NCI-H1436 treated with DMSO at 0.1 percent for 48 hours (cell line): ENCODE measurements at regions not wholly inside any gene's neighbourhood (a gene's known extent, or its start where the extent isn't known, plus 50 kb on each side); places are given as distances from the start of the nearest gene placed in this dataset.

Experiments
- DNase-seq: peaks from one replicate; lab custom pipeline; 2025; lab: John Stamatoyannopoulos, UW

GRCh38 chr1:30638086-30638485 is 85.3 kb downstream of the MATN1 start:
- DNase-seq: no peak

DNA sequence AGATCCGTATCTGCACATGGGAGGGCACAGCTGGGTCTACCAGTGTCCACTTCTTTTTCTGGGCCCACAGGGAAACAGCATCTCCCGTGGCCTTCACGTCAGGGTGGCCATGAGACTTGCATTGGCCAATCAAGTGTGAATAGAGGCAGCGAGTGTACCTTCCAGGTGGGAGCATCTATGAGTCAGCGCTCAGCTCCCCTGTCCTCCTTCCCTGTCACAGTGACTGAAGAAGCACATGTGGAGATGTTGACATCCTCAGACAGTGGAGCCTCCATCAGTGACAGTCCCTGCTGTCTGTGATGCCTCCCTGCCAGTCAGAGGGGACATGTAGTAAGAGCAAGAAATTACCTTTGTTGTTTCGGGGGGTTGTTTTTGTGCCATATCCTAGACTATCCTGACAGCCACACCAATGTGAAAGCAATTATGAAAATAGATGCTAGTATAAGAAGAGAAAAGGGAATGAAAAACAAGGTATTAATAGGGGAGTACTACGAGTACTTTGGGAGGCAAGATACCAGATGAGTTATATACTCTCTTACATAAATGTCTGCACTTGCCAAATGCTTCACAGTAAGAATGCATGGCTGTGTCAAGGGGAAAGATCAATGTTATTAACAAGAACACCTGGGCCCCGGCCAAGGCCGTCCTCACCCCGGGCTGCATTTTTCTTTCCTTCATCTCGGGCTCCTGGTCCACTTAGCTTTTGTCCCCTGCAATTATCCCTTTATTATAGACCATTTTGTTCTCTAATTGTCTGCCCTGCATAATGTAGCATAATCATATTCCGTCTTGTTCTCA is 86.0 kb downstream of the MATN1 start:
- no peak for DNase-seq

- no peak for DNase-seq
These were observed 86.8 kb downstream of the MATN1 start for GRCh38 chr1:30636621-30637020.

DNA sequence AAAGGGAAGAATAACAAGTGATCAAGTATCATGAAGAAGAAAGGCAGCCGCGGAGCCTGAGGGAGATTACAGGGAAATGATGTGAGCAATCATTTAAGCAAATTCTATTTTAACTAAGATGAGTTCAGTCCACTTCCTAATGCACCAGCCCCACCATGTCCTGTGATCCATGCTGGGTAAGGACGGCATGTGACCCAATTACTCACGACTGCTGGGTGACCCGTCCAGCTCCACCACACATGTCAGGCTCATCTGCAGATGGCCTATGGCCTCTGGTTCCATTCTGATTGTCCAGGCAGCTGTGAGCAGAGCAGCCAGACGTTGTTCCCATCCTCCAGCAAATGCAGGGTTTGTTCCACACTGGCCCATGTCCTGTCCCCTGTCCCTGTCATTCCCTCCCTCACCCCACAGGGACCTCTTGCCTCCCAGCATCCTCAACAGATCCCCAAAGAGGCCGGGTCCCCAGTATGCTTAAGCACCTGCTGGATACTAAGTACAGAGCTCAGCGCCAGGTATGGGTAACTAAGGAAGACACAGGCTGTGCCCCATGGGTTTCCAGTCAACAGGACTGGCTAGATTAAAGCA is 87.9 kb downstream of the MATN1 start:
- no peak for DNase-seq

GRCh38 chr1:30634507-30634906 is 88.9 kb downstream of the MATN1 start:
- DNase-seq: no peak

DNA sequence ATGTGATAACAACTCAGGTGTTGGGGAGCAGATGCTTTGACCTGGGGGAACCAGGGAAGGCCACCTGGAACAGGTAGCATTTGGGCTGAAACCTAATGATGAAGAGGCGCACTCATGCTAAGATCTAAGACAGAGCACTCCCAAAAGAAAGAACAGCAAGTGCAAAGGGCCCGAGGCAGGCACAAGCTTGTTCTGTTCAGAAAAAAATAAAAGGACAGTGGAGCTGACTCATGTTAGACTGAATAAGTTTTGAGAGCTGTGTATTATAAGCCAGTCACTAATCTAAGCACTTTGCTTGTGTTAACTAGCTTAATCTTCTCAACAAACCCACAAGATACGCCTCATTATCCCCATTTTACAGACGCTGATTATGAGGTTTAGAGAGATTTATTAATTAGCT is 90.1 kb downstream of the MATN1 start:
- DNase-seq: no peak

- no peak for DNase-seq
These were observed 90.9 kb downstream of the MATN1 start for GRCh38 chr1:30632481-30632880.

GRCh38 chr1:30631700-30632099 is 91.7 kb downstream of the MATN1 start:
- no peak for DNase-seq

- DNase-seq: no peak
These were observed 93.9 kb downstream of the MATN1 start for GRCh38 chr1:30629501-30629900.

DNA sequence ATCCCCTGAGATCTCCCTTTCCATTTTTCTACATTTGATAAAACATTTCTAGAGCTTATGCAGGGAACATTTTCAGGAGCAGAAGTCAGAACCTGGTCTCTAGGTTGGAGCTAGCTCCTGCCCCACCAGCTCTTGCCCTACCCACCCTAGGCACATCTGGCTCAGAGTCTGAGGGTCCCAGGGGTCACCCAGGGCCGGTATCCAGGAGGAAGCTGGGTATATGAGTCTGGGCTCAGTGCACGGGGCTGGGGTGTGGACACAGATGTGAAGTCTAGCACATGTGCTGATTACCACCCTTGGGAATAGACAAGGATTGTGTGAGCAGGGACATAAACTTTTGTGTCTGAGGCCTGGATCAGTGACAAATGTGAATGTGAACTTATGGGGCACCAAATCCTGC is 95.4 kb downstream of the MATN1 start:
- DNase-seq: no peak

- DNase-seq: no peak
These were observed 96.2 kb downstream of the MATN1 start for GRCh38 chr1:30627206-30627605.

GRCh38 chr1:30623431-30623830 is 100.0 kb downstream of the MATN1 start:
- no peak for DNase-seq

- no peak for DNase-seq
These were observed 103.8 kb downstream of the MATN1 start for GRCh38 chr1:30619619-30620018.

DNA sequence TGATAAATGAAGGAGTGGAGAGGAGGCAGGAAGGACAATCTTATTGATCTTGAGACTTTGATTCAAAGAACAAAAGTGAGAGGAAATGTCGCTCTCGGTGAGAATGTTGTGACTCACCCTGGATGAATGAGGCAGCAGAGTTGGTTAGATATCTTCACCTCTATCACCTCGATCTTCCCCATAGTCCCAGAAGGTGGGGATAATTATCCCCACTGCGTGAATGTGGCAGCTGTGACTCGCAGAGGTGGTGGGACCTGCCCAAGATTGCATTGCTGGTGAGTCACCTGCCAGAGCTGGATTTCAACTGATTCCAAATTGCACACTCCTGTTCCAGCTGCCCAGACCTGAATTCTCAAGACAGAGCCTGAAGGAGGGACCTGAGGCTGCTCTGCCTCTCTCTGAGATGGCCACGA is 105.0 kb downstream of the MATN1 start:
- no peak for DNase-seq

- DNase-seq: no peak
These were observed 106.6 kb downstream of the MATN1 start for GRCh38 chr1:30616759-30617158.

DNA sequence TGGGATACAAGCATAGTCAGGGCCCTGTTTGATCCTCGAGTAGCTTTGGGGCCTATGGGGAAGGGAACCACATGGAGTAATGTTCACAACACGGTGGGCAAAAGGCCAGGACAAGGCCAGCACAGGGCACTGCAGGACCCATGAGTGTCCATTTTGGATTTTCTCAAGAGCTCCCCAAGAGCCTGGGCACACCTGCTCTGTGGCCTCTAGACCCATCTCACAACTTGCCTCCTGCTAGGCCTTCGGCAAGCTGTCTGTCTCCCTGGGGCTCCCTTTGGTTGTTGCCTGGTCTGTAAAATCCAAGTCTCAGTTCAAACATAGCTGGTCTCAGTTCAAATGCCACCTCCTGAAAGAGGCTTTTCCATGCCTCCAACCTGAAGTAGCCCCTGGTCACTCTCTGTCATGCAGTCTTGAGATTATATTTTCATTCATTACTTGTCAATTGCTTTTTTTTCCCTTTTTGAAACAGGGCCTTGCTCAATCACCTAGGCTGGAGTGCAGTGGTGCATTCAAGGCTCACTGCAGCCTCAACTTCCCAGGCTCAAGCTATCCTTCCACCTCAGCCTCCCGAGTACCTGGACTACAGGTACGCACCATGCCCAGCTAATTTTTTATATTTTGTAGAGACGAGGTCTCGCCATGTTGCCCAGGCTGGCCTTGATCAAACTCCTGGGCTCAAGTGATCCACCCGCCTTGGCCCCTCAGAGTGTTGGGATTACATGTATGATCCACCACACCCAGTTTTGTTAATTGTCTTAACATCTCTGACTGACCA is 107.4 kb downstream of the MATN1 start:
- no peak for DNase-seq

DNA sequence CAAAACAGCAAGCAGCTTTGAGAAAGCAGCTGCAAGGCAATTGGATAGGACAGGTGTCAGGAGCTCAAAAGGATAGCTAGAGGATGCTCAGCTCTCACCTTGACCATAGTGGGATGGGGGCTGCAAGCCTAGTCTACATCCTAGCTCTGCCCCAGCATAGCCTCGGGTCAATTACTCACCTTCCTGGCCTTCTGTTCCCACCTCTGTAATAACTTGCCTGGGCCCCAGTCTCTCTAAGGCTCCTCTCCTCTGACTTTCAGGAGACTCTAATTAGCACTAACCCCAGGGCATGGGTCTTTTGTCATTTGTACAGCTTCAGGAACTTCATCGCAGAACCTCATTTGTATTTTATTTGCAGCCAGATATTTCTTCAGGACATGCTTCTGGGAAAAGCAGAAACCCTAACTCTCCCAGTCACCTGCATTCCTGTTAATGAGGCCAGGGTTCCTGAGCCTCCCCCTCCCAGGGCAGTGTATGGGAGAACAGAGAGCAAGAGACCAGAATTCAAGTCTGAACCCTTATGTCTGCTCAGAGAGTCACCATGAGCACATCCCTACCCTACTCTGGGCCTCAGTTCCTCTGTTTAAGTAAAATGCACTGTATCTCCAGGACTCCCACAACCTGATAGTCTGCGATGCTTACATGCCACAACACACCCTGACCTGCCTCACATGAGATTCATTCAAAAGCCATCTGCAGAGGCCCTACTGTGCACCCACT is 108.1 kb downstream of the MATN1 start:
- DNase-seq: no peak

GRCh38 chr1:30613188-30613587 is 110.2 kb downstream of the MATN1 start:
- DNase-seq: no peak

DNA sequence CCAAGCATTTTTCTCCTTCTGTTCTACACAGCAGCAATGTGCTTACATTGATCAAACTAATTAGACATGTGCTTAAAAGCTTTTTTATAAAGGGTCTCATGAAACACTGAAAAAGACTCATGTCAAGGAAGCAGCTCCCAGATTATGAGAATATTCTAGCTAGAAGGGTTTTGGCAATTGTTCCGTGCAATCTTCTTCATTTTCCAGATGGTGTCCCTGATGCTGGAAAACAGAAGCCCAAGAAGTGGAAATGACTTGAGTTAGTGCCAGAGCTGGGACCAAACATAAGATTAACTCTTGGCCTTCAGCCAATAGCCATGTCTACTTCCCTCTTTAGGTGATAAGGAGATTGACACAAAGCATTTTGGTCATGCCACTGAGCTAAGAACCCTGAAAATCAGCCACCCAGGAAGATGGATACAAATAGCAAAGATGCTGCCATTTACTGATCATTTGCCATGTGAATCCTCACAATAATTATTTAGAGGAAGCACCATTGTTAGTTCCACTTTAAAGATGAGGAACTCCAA is 110.8 kb downstream of the MATN1 start:
- DNase-seq: no peak

DNA sequence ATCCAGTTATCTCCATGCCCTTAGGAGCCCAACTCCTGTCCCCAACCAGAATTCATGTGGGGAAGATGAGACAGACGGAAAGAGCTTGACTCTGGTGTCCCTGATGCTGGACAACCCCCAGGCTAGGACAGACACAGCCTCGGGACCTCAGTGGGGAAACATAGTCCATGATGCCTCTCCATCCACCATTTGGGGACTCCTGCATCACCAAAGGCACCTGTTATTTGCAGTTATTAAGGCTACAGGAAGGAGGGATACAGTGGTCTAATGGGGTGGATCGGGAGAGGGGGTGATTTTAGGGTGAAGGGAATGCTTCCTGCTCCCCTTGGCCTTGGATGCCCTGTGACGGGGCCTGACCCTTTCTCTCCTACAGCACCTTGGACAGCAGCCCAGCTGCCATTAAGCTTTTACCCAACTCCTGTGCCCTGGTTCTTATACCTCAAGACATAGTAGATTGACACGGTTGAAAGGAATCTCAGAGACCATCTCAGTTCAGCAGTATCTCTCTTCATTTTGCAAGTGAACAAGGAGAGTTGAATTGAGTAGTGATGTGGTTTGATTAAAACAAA is 111.6 kb downstream of the MATN1 start:
- no peak for DNase-seq

GRCh38 chr1:30610917-30611316 is 112.5 kb downstream of the MATN1 start:
- DNase-seq: no peak

DNA sequence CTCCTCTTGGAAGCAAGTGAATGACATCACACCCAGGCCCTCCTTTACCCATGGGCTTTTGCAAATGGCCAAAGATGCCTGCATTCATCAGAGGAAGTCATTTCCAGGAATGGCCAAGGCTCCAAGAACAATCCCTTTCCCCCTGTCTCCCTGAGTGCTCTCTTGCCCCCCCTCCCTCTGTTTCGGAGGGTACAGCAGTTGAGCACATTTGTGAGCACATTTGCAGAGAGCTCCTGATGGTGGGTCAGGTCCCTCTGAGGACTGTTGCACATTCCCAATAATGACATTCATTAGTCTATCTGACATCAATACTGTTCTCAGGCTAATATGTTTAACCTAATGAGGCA is 113.4 kb downstream of the MATN1 start:
- DNase-seq: no peak
